Epithelial cell of proximal tubule (primary cell): ENCODE measurements at regions not wholly inside any gene's neighbourhood (a gene's known extent, or its start where the extent isn't known, plus 50 kb on each side); places are given as distances from the start of the nearest gene placed in this dataset.
A peak's percentile ranks its signal among the peaks of the same experiment; 100 is the strongest.

Source experiments
- DNase-seq: peaks from one replicate; pipeline ENCODE4 v3.0.0-alpha.2; 2011; ENCODE audit warnings: low read depth
- H3K4me3 ChIP-seq: 2 replicates; pipeline ENCODE4 v1.5.1; 2011; ENCODE audit warnings: low read depth, mild to moderate bottlenecking, low read length
- TF ChIP-seq, protein P1 (sequence below): conservative IDR thresholded peaks from 2 replicates; pipeline ENCODE4 v1.5.1; 2012; ENCODE audit warnings: low read depth, mild to moderate bottlenecking, low read length

DNA sequence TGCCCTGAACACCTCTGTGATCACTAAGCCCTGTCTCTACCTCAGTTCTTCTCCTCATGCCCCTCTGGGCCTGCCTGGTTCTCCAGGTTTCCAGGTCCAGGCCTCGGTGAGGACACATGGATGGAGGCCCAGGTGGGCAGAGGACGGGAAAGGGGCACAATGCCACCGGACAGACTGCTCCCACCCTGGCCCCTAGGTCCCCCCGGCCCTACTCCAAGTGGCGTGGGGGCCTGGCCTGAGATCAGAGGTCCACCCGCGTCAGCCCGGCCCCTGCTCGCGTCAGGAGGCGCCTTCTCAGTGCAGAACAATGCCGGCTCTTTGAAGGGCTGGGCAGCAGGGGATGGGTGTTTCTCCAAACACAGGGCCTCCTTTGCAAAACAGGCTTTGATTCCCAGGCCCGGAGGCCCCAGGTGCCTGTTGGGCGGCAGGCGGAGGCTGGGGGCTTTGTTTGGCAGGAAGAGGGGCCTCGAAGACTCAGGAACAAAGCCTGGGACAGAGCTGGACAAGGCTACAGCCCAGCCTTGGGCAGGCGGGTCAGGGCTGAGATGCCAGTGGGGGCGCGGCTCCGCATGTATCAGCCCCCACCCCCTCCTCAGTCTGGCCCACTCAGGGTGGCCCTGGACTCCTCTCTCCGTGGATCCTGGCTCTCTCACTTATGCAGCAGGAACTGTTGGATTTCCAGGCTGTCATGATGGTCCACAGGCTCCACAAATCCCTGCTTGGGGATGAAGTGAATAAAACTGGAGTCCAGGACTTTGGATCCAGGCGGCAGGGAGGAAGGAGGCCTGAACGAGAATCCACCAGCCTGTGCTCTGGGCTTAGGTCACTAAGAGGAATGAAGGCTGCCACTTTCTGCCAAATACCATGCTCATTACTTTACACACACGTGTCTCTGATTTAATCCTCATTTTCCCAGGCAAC is 77.4 kb upstream of the SLC2A1 start:
- no peak overlapping the region for H3K4me3 ChIP-seq
- TF ChIP-seq, protein P1, sequence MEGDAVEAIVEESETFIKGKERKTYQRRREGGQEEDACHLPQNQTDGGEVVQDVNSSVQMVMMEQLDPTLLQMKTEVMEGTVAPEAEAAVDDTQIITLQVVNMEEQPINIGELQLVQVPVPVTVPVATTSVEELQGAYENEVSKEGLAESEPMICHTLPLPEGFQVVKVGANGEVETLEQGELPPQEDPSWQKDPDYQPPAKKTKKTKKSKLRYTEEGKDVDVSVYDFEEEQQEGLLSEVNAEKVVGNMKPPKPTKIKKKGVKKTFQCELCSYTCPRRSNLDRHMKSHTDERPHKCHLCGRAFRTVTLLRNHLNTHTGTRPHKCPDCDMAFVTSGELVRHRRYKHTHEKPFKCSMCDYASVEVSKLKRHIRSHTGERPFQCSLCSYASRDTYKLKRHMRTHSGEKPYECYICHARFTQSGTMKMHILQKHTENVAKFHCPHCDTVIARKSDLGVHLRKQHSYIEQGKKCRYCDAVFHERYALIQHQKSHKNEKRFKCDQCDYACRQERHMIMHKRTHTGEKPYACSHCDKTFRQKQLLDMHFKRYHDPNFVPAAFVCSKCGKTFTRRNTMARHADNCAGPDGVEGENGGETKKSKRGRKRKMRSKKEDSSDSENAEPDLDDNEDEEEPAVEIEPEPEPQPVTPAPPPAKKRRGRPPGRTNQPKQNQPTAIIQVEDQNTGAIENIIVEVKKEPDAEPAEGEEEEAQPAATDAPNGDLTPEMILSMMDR = no peak
- DNase-seq = no peak

DNA sequence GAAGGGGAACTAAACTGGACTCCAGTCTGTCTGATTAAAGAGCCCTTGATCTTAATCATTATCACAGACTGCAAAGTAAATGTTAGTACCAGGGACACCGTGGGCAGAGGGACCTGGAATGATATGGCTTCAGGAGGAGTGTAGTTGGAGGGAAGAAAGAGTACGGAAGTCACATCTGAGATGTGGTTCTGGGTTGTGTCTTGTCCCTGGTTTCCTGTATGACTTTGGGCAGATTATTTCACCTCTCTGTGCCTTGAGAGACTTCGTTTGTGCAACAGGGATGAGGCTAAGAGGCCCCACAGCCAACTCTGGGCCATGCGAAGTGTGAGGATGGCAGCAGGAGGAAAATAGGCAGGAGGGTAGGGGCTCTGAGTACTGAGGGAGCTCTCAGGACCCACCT is 76.1 kb upstream of the SLC2A1 start:
- DNase-seq = no peak
- no peak overlapping the region for H3K4me3 ChIP-seq
- TF ChIP-seq, protein P1 = no peak

DNA sequence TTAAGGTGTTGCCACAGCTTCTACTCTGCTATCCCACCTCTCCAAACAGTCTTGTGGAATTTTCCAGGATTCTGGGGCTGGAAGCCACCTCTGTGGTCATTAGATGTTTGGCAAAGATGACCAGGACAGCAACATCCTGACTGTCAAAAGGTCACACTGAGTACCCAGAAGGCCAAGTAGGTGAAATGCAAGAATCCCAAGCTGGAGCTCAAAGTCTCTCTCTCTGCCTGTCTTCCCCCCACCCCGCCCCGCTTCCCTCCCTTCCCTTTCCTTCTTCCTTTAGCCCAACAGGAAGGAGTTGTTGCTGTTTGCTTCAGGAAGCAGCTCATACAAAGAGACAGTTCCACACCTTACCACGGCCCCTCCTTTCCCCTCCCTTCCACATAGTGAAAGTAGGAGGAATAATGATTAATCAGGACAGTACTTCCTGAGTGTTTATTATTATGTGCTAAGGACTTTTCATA is 75.6 kb upstream of the SLC2A1 start:
- TF ChIP-seq, protein P1 = no peak
- no peak for DNase-seq
- no peak overlapping the region for H3K4me3 ChIP-seq

DNA sequence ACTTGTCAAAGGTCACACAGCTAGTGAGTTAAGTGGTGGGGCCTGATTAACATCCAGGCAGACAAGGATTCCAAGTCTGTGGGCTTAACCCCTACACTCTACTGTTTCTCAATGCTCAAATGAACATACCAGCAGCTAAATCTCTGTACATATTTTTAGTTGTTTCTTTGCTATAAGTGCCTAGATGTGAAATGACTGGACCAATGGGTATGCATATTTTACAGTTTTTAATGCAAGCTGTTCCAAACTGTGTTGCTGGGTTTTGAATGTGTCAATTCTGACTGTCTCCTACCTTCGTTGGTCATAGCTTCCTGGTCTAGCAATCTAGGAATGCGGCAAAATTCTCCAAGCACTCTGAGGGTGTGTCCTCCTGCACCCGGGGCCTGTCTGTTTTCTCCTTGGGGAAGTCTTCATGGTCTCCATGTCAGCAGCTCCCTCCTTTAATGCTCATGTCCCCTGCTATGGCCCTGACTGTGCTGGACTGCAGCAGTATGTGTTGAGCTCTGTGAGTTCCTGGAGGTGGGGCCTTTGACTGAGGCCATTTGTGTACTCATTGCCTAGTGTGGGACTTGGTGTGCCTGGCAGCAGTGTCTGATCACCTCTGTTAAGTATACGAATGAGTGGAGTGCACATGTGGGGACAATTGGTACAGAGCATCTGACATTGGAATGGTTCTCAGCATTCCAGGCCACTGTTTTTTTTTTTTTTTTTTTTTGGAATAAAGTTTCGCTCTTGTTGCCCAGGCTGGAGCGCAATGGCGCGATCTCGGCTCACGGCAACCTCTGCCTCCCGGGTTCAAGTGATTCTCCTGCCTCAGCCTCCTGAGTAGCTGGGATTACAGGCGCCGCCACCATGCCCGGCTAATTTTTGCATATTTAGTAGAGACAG is 72.9 kb upstream of the SLC2A1 start:
- H3K4me3 ChIP-seq = no peak overlapping the region
- no peak for DNase-seq
- TF ChIP-seq, protein P1 = no peak

DNA sequence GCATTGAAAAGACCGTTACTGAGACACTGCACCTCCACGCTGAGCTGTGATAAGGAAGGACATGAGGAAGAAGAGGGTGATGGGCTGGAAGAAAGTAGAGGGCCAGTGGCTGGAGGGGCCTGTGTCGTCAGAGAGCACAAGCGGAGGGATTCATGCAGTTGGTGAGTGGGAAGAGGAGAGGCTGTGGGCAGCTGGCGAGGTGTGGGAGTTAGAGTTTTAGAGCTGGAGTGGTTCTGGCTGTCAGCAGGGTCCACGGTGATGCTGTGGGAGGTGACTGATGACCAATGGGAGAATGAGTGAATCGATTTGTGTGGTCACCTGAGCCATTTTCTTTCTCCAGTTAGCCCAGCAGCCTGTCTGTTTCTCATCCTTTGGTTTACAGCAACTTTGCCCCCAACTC is 66.2 kb upstream of the SLC2A1 start:
- TF ChIP-seq, protein P1 = no peak
- no peak for DNase-seq
- H3K4me3 ChIP-seq = no peak overlapping the region

DNA sequence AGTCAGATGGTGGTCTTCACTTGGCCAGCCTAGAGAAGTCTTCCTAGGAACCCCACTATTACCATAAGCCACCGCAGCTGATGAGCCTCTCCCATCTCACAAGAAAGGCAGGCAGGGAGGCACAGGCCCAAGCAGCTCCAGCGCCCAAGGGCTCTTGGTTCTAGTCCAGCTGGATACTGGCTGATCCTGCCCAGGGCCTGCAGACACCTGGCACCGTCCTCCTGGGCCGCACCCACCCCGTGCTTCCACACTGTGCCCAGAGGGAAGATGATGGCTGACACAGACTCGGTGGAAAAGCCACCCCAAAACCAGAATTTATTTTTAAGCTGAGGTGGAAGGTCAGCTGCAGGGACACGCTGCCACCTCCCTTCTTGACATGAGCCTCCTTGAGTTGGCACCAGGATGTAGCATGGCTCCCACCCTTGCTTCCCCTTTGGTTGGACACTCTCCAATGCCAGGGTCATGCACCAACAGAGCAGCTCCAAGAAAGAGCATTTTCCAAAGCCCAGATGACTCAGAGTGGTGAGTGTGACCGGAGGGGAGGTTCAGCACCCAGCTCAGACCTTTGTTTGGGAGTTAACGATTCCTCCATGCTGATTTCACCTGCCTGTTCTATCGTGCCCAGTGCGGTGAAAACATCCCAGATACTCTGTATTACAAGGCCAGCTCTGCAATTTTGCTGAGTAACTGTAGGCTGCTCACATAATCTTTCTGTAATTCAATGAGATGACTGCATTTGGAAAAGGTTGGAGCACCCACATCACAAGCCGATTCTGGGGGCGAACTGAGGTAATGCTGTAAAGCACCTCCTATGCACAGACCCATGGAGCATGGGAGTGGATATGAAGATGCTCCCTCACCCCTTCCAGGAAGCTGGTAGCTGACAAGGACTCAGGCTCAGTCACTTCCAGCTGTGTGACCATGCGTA is 63.1 kb upstream of the SLC2A1 start:
- peak; percentile 39 for DNase-seq
- no peak overlapping the region for H3K4me3 ChIP-seq
- TF ChIP-seq, protein P1 = no peak
